ENCODE measurements at regions not wholly inside any gene's neighbourhood (a gene's known extent, or its start where the extent isn't known, plus 50 kb on each side); places are given as distances from the start of the nearest gene placed in this dataset.

GRCh38 chrX:39502486-39502885 is 595.3 kb downstream of the BCOR start:
- Mint-ChIP-seq H3K27me3 (peaks cover 6 to 18% of the 10 kb centered on the region in 2 donors), H3K4me3 (no peak overlapping the region), H3K27ac (no peak overlapping the region), H3K4me1 (ENCODE audit: low read depth in 2 of 2) (no peaks in the 10 kb centered on the region), H3K36me3 (ENCODE audit: insufficient read depth) (no peaks in the 10 kb centered on the region), H3K9me3 (no peaks in the 10 kb centered on the region)
- DNase-seq (no peak), ATAC-seq (replicated peaks) (no peak)

- H3K9me3 Mint-ChIP-seq, result peaks cover 0 to 2% of the 10 kb centered on the region in 2 donors
- no peak for DNase-seq
- no peak overlapping the region for H3K4me3 Mint-ChIP-seq
- peaks cover 0 to 2% of the 10 kb centered on the region in 2 donors for H3K4me1 Mint-ChIP-seq (ENCODE audit: low read depth in 2 of 2)
- ATAC-seq (replicated peaks), result no peak
- H3K27ac Mint-ChIP-seq, result no peak overlapping the region
- peaks cover 6 to 18% of the 10 kb centered on the region in 2 donors for H3K27me3 Mint-ChIP-seq
- H3K36me3 Mint-ChIP-seq (ENCODE audit: insufficient read depth), result no peaks in the 10 kb centered on the region
Observed at GRCh38 chrX:39504227-39504626, 593.5 kb downstream of the BCOR start.

- no peak overlapping the region for H3K4me3 Mint-ChIP-seq
- no peak overlapping the region for H3K27ac Mint-ChIP-seq
- DNase-seq (no peak), ATAC-seq (replicated peaks) (no peak)
- peaks cover 6 to 18% of the 10 kb centered on the region in 2 donors for H3K27me3 Mint-ChIP-seq
- peaks cover 0 to 2% of the 10 kb centered on the region in 2 donors for H3K4me1 Mint-ChIP-seq (ENCODE audit: low read depth in 2 of 2)
- H3K36me3 Mint-ChIP-seq (ENCODE audit: insufficient read depth), result no peaks in the 10 kb centered on the region
- peaks cover 0 to 3% of the 10 kb centered on the region in 2 donors for H3K9me3 Mint-ChIP-seq
Observed at GRCh38 chrX:39504850-39505259, 592.9 kb downstream of the BCOR start.

GRCh38 chrX:39506131-39506530 is 591.6 kb downstream of the BCOR start:
- Mint-ChIP-seq H3K36me3 (ENCODE audit: insufficient read depth) (no peaks in the 10 kb centered on the region), H3K27ac (no peak overlapping the region), H3K9me3 (peaks cover 0 to 3% of the 10 kb centered on the region in 2 donors), H3K27me3 (peaks cover 6 to 15% of the 10 kb centered on the region in 2 donors), H3K4me3 (no peak overlapping the region), H3K4me1 (ENCODE audit: low read depth in 2 of 2) (peaks cover 0 to 2% of the 10 kb centered on the region in 2 donors)
- ATAC-seq (replicated peaks) (no peak), DNase-seq (no peak)

- Mint-ChIP-seq H3K4me3 (no peak overlapping the region), H3K27me3 (peaks cover 6 to 10% of the 10 kb centered on the region in 2 donors), H3K4me1 (ENCODE audit: low read depth in 2 of 2) (peaks cover 0 to 2% of the 10 kb centered on the region in 2 donors), H3K36me3 (ENCODE audit: insufficient read depth) (no peaks in the 10 kb centered on the region), H3K27ac (no peak overlapping the region), H3K9me3 (peaks cover 0 to 3% of the 10 kb centered on the region in 2 donors)
- ATAC-seq (replicated peaks), result no peak
- no peak for DNase-seq
Observed at GRCh38 chrX:39507034-39507433, 590.7 kb downstream of the BCOR start.

- no peak overlapping the region for H3K4me3 Mint-ChIP-seq
- H3K9me3 Mint-ChIP-seq, result peaks cover 0 to 3% of the 10 kb centered on the region in 2 donors
- H3K36me3 Mint-ChIP-seq (ENCODE audit: insufficient read depth), result no peaks in the 10 kb centered on the region
- DNase-seq (no peak), ATAC-seq (replicated peaks) (no peak)
- peaks cover 6 to 10% of the 10 kb centered on the region in 2 donors for H3K27me3 Mint-ChIP-seq
- peaks cover 0 to 2% of the 10 kb centered on the region in 2 donors for H3K4me1 Mint-ChIP-seq (ENCODE audit: low read depth in 2 of 2)
- no peak overlapping the region for H3K27ac Mint-ChIP-seq
Observed at GRCh38 chrX:39507617-39508299, 590.0 kb downstream of the BCOR start.

GRCh38 chrX:39508300-39508692 is 589.5 kb downstream of the BCOR start:
- ATAC-seq (replicated peaks) (no peak), DNase-seq (no peak)
- Mint-ChIP-seq H3K27ac (no peak overlapping the region), H3K27me3 (peaks cover 6 to 10% of the 10 kb centered on the region in 2 donors), H3K4me3 (no peak overlapping the region), H3K9me3 (peaks cover 0 to 3% of the 10 kb centered on the region in 2 donors), H3K36me3 (ENCODE audit: insufficient read depth) (no peaks in the 10 kb centered on the region), H3K4me1 (ENCODE audit: low read depth in 2 of 2) (peaks cover 0 to 2% of the 10 kb centered on the region in 2 donors)

- Mint-ChIP-seq H3K4me1 (ENCODE audit: low read depth in 2 of 2) (peaks cover 0 to 2% of the 10 kb centered on the region in 2 donors), H3K36me3 (ENCODE audit: insufficient read depth) (no peaks in the 10 kb centered on the region), H3K4me3 (no peak overlapping the region), H3K27me3 (peaks cover 8 to 12% of the 10 kb centered on the region in 2 donors), H3K9me3 (peaks cover 0 to 3% of the 10 kb centered on the region in 2 donors), H3K27ac (no peak overlapping the region)
- no peak for DNase-seq
- ATAC-seq (replicated peaks), result no peak
Observed at GRCh38 chrX:39509157-39509556, 588.6 kb downstream of the BCOR start.

- H3K27me3 Mint-ChIP-seq, result peaks cover 6 to 17% of the 10 kb centered on the region in 2 donors
Observed at GRCh38 chrX:39513836-39514235, 583.9 kb downstream of the BCOR start.

GRCh38 chrX:39514801-39515200 is 583.0 kb downstream of the BCOR start:
- DNase-seq, result no peak
- no peaks in the 10 kb centered on the region for H3K4me1 Mint-ChIP-seq (ENCODE audit: low read depth in 2 of 2)
- H3K9me3 Mint-ChIP-seq, result no peaks in the 10 kb centered on the region
- peaks cover 6 to 26% of the 10 kb centered on the region in 2 donors for H3K27me3 Mint-ChIP-seq
- no peaks in the 10 kb centered on the region for H3K36me3 Mint-ChIP-seq (ENCODE audit: insufficient read depth)
- no peak overlapping the region for H3K27ac Mint-ChIP-seq
- no peak for ATAC-seq (replicated peaks)
- H3K4me3 Mint-ChIP-seq, result no peak overlapping the region

More at GRCh38 chrX:39513836-39514235, 583.9 kb downstream of the BCOR start:
- no peak overlapping the region for H3K4me3 Mint-ChIP-seq
- no peaks in the 10 kb centered on the region for H3K36me3 Mint-ChIP-seq (ENCODE audit: insufficient read depth)
- no peaks in the 10 kb centered on the region for H3K4me1 Mint-ChIP-seq (ENCODE audit: low read depth in 2 of 2)
- peaks cover 0 to 3% of the 10 kb centered on the region in 2 donors for H3K9me3 Mint-ChIP-seq
- ATAC-seq (replicated peaks), result no peak
- DNase-seq, result no peak
- no peak overlapping the region for H3K27ac Mint-ChIP-seq

GRCh38 chrX:39516427-39516841 is 581.3 kb downstream of the BCOR start:
- Mint-ChIP-seq H3K27me3 (peaks cover 6 to 27% of the 10 kb centered on the region in 2 donors), H3K4me3 (no peak overlapping the region), H3K9me3 (no peaks in the 10 kb centered on the region)

GRCh38 chrX:39518476-39519029 is 579.2 kb downstream of the BCOR start:
- no peak for ATAC-seq (replicated peaks)
- Mint-ChIP-seq H3K27me3 (peaks cover 6 to 27% of the 10 kb centered on the region in 2 donors), H3K27ac (no peak overlapping the region), H3K9me3 (no peaks in the 10 kb centered on the region), H3K36me3 (ENCODE audit: insufficient read depth) (no peaks in the 10 kb centered on the region), H3K4me3 (no peak overlapping the region), H3K4me1 (ENCODE audit: low read depth in 2 of 2) (no peaks in the 10 kb centered on the region)
- no peak for DNase-seq

More at GRCh38 chrX:39516427-39516841, 581.3 kb downstream of the BCOR start:
- no peak for ATAC-seq (replicated peaks)
- no peak for DNase-seq
- Mint-ChIP-seq H3K27ac (no peak overlapping the region), H3K4me1 (ENCODE audit: low read depth in 2 of 2) (no peaks in the 10 kb centered on the region), H3K36me3 (ENCODE audit: insufficient read depth) (no peaks in the 10 kb centered on the region)

GRCh38 chrX:39519030-39519488 is 578.7 kb downstream of the BCOR start:
- H3K27me3 Mint-ChIP-seq, result peaks cover 5 to 26% of the 10 kb centered on the region in 2 donors
- H3K4me1 Mint-ChIP-seq (ENCODE audit: low read depth in 2 of 2), result no peaks in the 10 kb centered on the region
- H3K9me3 Mint-ChIP-seq, result no peaks in the 10 kb centered on the region
- ATAC-seq (replicated peaks), result no peak
- H3K36me3 Mint-ChIP-seq (ENCODE audit: insufficient read depth), result no peaks in the 10 kb centered on the region
- no peak overlapping the region for H3K27ac Mint-ChIP-seq
- H3K4me3 Mint-ChIP-seq, result no peak overlapping the region
- DNase-seq, result no peak
